Ascending aorta (tissue), 2 donors: ENCODE measurements at regions not wholly inside any gene's neighbourhood (a gene's known extent, or its start where the extent isn't known, plus 50 kb on each side); places are given as distances from the start of the nearest gene placed in this dataset.

Experiments
- DNase-seq, 2 donors: peaks; one replicate each; pipeline ENCODE4 v3.0.0-alpha.2; 2019; ENCODE audit warnings: low spot score in 2 of 2
- H3K27ac ChIP-seq, 2 donors: fragments of 200-600 bp; sonication (generic); one replicate each; pipeline ENCODE4 v1.5.1; 2016 to 2017; ENCODE audit warnings: mild to moderate bottlenecking in 1 of 2
- H3K27me3 ChIP-seq: fragments of 200-600 bp; sonication (generic); one replicate; pipeline ENCODE4 v1.5.1; 2017
- H3K36me3 ChIP-seq, 2 donors: fragments of 200-600 bp; sonication (generic); one replicate each; pipeline ENCODE4 v1.5.1; 2016
- H3K4me1 ChIP-seq, 2 donors: fragments of 200-600 bp; sonication (generic); one replicate each; pipeline ENCODE4 v1.5.1; 2016 to 2017; ENCODE audit warnings: mild to moderate bottlenecking in 1 of 2
- H3K4me3 ChIP-seq, 2 donors: fragments of 200-600 bp; sonication (generic); one replicate each; pipeline ENCODE4 v1.5.1; 2016 to 2017; ENCODE audit warnings: mild to moderate bottlenecking in 1 of 2
- H3K9me3 ChIP-seq, 2 donors: fragments of 200-600 bp; sonication (generic); one replicate each; pipeline ENCODE4 v1.5.1; 2016
- intact Hi-C: fragments of 100-400 bp; cut with DNase I; formaldehyde crosslinking; loops from one replicate; pipeline ENCODE4 v1.15.1; 2023
- TF ChIP-seq, protein P1 (sequence below), 3 experiments: fragments of 200-600 bp in 2 of 3; fragments of 450-650 bp in 1 of 3; sonication (generic) in 2 of 3; IDR thresholded peaks; one replicate each; pipeline ENCODE4 v1.5.1; 2016 to 2019; ENCODE audit warnings: antibody characterized with exemption in 3 of 3, mild to moderate bottlenecking in 1 of 3, moderate library complexity in 1 of 3

DNA sequence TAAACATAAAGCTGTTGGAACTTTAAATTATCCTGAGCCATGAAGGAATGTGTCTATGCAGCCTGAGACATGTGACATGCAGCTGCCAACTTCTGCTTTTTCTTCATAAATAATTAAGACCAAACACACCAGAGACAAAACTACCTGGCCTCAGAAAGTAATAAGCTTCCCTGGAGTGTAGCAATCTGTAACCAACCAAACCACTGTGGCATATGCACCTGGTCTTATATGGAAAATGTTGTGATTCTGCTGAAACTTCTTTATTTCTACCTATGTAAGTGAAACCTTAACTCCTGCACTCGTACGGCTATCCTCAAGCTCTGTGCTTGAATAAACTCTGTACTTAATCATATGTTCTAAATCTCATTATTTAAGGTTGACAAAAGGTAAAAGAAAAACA is 515.0 kb downstream of the TMEM182 start:
- no peaks in the 10 kb centered on the region for H3K36me3 ChIP-seq
- intact Hi-C loops: no loop called here
- no peak overlapping the region for H3K4me3 ChIP-seq
- DNase-seq: no peak
- peaks cover 0 to 6% of the 10 kb centered on the region in 2 donors for H3K9me3 ChIP-seq
- no peaks in the 10 kb centered on the region for H3K4me1 ChIP-seq
- TF ChIP-seq, protein P1, sequence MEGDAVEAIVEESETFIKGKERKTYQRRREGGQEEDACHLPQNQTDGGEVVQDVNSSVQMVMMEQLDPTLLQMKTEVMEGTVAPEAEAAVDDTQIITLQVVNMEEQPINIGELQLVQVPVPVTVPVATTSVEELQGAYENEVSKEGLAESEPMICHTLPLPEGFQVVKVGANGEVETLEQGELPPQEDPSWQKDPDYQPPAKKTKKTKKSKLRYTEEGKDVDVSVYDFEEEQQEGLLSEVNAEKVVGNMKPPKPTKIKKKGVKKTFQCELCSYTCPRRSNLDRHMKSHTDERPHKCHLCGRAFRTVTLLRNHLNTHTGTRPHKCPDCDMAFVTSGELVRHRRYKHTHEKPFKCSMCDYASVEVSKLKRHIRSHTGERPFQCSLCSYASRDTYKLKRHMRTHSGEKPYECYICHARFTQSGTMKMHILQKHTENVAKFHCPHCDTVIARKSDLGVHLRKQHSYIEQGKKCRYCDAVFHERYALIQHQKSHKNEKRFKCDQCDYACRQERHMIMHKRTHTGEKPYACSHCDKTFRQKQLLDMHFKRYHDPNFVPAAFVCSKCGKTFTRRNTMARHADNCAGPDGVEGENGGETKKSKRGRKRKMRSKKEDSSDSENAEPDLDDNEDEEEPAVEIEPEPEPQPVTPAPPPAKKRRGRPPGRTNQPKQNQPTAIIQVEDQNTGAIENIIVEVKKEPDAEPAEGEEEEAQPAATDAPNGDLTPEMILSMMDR (IDR thresholded peaks at IDR 0.05): no peak
- no peaks in the 10 kb centered on the region for H3K27me3 ChIP-seq
- H3K27ac ChIP-seq: no peak overlapping the region

DNA sequence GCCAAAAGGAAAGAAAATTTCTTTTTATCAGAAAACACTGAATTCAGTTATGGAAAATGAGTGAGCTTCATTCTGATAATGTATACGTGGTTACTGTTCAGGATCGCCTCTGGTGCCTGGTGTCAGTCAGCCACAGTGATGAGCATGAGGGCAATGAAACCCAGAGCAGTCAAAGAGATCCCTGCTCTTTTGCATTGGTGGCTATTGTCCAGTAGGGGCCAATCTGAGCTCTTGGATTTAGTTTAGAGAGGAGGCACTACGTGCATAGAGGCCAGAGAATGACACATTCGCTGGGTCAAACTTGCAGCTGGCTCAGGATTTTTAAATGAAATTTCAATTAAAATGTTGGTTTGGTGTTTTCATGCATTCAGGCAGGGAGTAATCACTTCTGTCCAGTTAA is 522.9 kb downstream of the TMEM182 start:
- DNase-seq: no peak
- TF ChIP-seq, protein P1 (IDR thresholded peaks at IDR 0.05): no peak
- no peaks in the 10 kb centered on the region for H3K4me1 ChIP-seq
- intact Hi-C loops: no loop called here
- no peak overlapping the region for H3K4me3 ChIP-seq
- H3K9me3 ChIP-seq: no peaks in the 10 kb centered on the region
- H3K36me3 ChIP-seq: no peaks in the 10 kb centered on the region
- no peaks in the 10 kb centered on the region for H3K27me3 ChIP-seq
- H3K27ac ChIP-seq: no peak overlapping the region

DNA sequence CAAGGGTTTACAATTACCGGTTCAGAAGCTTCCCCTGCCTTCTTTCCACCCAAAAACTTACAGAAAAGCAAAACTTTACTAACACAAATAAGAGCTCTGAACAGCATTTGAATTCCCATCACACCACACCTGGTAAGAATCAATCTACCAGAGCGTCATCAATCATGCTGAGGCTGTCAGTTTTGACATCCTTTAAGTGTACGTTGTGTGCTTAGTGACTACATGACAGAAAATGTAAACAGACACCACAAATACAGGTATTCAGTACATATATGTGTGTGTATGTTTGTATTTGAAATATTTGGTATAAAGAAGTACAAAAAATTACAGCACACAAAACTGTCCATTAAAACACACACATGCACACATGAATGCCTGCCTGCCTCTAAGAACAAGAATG is 523.5 kb downstream of the TMEM182 start:
- H3K27ac ChIP-seq: no peak overlapping the region
- no peaks in the 10 kb centered on the region for H3K9me3 ChIP-seq
- no peaks in the 10 kb centered on the region for H3K4me1 ChIP-seq
- DNase-seq: no peak
- intact Hi-C loops: no loop called here
- TF ChIP-seq, protein P1 (IDR thresholded peaks at IDR 0.05): no peak
- H3K36me3 ChIP-seq: no peaks in the 10 kb centered on the region
- no peak overlapping the region for H3K4me3 ChIP-seq
- no peaks in the 10 kb centered on the region for H3K27me3 ChIP-seq

DNA sequence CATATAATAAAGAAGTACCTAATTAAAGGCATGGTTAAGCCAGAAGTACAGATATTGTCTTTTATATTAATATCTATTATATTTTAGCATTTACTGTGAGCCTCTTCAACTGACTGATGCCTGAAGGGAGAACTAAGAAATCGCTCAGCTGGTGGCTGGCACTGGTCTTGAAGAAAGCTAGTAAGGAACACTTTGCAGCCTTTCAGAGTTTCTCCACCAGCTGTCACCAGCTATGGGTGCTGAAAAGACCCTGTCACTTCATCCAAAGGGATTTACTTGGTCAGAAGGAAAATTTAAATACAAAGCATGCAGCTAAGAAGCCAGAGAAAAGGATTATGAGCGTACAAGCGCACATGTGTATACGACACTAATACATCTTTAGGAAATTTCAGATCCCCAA is 525.9 kb downstream of the TMEM182 start:
- H3K4me1 ChIP-seq: no peaks in the 10 kb centered on the region
- H3K27me3 ChIP-seq: no peaks in the 10 kb centered on the region
- no peak overlapping the region for H3K4me3 ChIP-seq
- no peaks in the 10 kb centered on the region for H3K9me3 ChIP-seq
- intact Hi-C loops: no loop called here
- no peak for DNase-seq
- no peak overlapping the region for H3K27ac ChIP-seq
- no peaks in the 10 kb centered on the region for H3K36me3 ChIP-seq
- TF ChIP-seq, protein P1 (IDR thresholded peaks at IDR 0.05): no peak

DNA sequence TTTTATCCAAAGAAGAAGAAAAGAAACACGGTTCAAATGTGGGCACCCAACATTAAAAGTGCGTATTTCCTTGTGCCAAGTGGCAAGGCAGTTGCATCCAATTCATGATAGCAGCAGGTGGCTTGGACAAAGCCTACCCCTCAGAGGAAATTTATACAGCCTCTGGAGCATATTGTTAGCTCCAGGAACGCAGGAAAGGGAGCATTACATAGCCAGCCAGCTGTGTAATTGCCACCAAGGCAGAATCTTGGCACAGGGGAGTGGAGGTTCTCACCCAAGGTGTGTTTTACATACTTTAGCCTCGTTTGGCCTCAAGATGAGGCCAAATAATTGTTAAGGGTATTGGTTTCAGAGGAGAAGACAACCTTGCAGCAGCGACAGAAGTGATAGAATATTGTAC is 526.9 kb downstream of the TMEM182 start:
- intact Hi-C loops: no loop called here

More for the DNA sequence above, 526.9 kb downstream of the TMEM182 start:
- no peak overlapping the region for H3K4me3 ChIP-seq
- H3K27ac ChIP-seq: no peak overlapping the region
- H3K27me3 ChIP-seq: no peaks in the 10 kb centered on the region
- no peaks in the 10 kb centered on the region for H3K4me1 ChIP-seq
- TF ChIP-seq, protein P1 (IDR thresholded peaks at IDR 0.05): no peak
- H3K36me3 ChIP-seq: no peaks in the 10 kb centered on the region
- no peak for DNase-seq
- no peaks in the 10 kb centered on the region for H3K9me3 ChIP-seq
